GM23338 (cell line): ENCODE measurements at regions not wholly inside any gene's neighbourhood (a gene's known extent, or its start where the extent isn't known, plus 50 kb on each side); places are given as distances from the start of the nearest gene placed in this dataset.
"Not testable (repeated sequence)": the region's sequence is repeated elsewhere in the genome, so short reads cannot be mapped to it uniquely, and the experiment has no call there.

ENCODE experiments used
- CREB1 ChIP-seq: fragments of 250-450 bp; sonication (Bioruptor Pico); IDR thresholded peaks from 2 replicates; pipeline ENCODE4 v1.5.0; 2020; ENCODE audit warnings: low read depth, mild to moderate bottlenecking, moderate library complexity
- CTCF ChIP-seq, 2 experiments: fragments of 200-600 bp in 1 of 2; sonication (generic) in 1 of 2; conservative IDR thresholded peaks; 2 replicates each; pipeline versions ENCODE4 v1.5.1 to v1.6.1; 2016 to 2017; ENCODE audit warnings: antibody characterized with exemption in 2 of 2, low read depth in 2 of 2, mild to moderate bottlenecking in 2 of 2, moderate library complexity in 1 of 2
- ETS1 ChIP-seq: IDR thresholded peaks from 2 replicates; pipeline ENCODE4 v1.6.1; 2016; ENCODE audit warnings: antibody characterized with exemption
- EZH2 ChIP-seq: fragments of 200-600 bp; sonication (generic); IDR thresholded peaks from one replicate; pipeline ENCODE4 v1.8.0; 2017; ENCODE audit warnings: antibody characterized with exemption, mild to moderate bottlenecking, low read depth; ENCODE audit not compliant: unreplicated experiment
- EZH2phosphoT487 ChIP-seq: fragments of 200-600 bp; sonication (generic); IDR thresholded peaks from one replicate; pipeline ENCODE4 v1.8.1; 2018; ENCODE audit warnings: antibody characterized with exemption; ENCODE audit not compliant: unreplicated experiment
- POLR2AphosphoS5 ChIP-seq: IDR thresholded peaks from 2 replicates; pipeline ENCODE4 v1.6.1; 2016; ENCODE audit warnings: antibody characterized with exemption, low read depth
- REST ChIP-seq: IDR thresholded peaks from one replicate; pipeline ENCODE4 v1.6.1; 2018; ENCODE audit warnings: antibody characterized with exemption; ENCODE audit not compliant: unreplicated experiment

GRCh38 chr1:120995025-120995424, 105.5 kb downstream of the PPIAL4A start:
- not testable (repeated sequence) for TF ChIP-seq CTCF (conservative IDR thresholded peaks at IDR 0.05; ENCODE audit: low read depth in 2 of 2); EZH2; ETS1; POLR2AphosphoS5; CREB1; EZH2phosphoT487; REST
